Smooth muscle cell (in vitro differentiated cells): ENCODE measurements at regions not wholly inside any gene's neighbourhood (a gene's known extent, or its start where the extent isn't known, plus 50 kb on each side); places are given as distances from the start of the nearest gene placed in this dataset.

ENCODE experiments used
- DNase-seq: peaks from one replicate; lab custom pipeline; 2025; ENCODE audit not compliant: unreplicated experiment; lab: John Stamatoyannopoulos, UW
- H2AFZ ChIP-seq: fragments of 200-600 bp; sonication (generic); 2 replicates; pipeline ENCODE4 v1.6.0; 2016; ENCODE audit warnings: antibody characterized with exemption, low read depth, mild to moderate bottlenecking
- H3F3A ChIP-seq: fragments of 200-600 bp; sonication (generic); 2 replicates; pipeline ENCODE4 v1.6.0; 2017; ENCODE audit warnings: antibody characterized with exemption, low read depth
- H3K27ac ChIP-seq: fragments of 200-600 bp; sonication (generic); 2 replicates; pipeline ENCODE4 v1.5.1; 2016; ENCODE audit warnings: low read depth, mild to moderate bottlenecking
- H3K27me3 ChIP-seq: fragments of 200-600 bp; sonication (generic); 2 replicates; pipeline ENCODE4 v1.6.1; 2016; ENCODE audit warnings: low read depth, mild to moderate bottlenecking
- H3K36me3 ChIP-seq: fragments of 200-600 bp; sonication (generic); 2 replicates; pipeline ENCODE4 v1.5.1; 2016; ENCODE audit warnings: low read depth
- H3K4me1 ChIP-seq: fragments of 200-600 bp; sonication (generic); 2 replicates; pipeline ENCODE4 v1.5.1; 2016; ENCODE audit warnings: low read depth
- H3K4me2 ChIP-seq: fragments of 200-600 bp; sonication (generic); 2 replicates; pipeline ENCODE4 v1.6.0; 2016; ENCODE audit warnings: mild to moderate bottlenecking
- H3K4me3 ChIP-seq: fragments of 200-600 bp; sonication (generic); 2 replicates; pipeline ENCODE4 v1.5.1; 2016; ENCODE audit warnings: mild to moderate bottlenecking
- H3K79me2 ChIP-seq: fragments of 200-600 bp; sonication (generic); 2 replicates; pipeline ENCODE4 v1.6.0; 2016; ENCODE audit warnings: low read depth, mild to moderate bottlenecking
- H3K9ac ChIP-seq: fragments of 200-600 bp; sonication (generic); 2 replicates; pipeline ENCODE4 v1.6.0; 2016; ENCODE audit warnings: low read depth
- H3K9me3 ChIP-seq: fragments of 200-600 bp; sonication (generic); replicated peaks from 2 replicates; pipeline ENCODE4 v1.5.1; 2016; ENCODE audit warnings: low read depth
- H4K20me1 ChIP-seq: fragments of 200-600 bp; sonication (generic); 2 replicates; pipeline ENCODE4 v1.6.0; 2016; ENCODE audit warnings: low read depth
- CTCF ChIP-seq: fragments of 200-600 bp; sonication (generic); IDR thresholded peaks from 2 replicates; pipeline ENCODE4 v1.5.1; 2017; ENCODE audit warnings: borderline replicate concordance, mild to moderate bottlenecking, antibody characterized with exemption; ENCODE audit not compliant: insufficient read depth, poor library complexity, severe bottlenecking
- WGBS: methylation state at CpG from one replicate; pipeline ENCODE4 v1.1.7; 2016; ENCODE audit warnings: low lambda C conversion rate; 5-methylcytosine and 5-hydroxymethylcytosine counted together

- H3K9ac ChIP-seq = no peak overlapping the region
- no peaks in the 10 kb centered on the region for H3K27me3 ChIP-seq
- TF ChIP-seq CTCF = no peak
- no peak overlapping the region for H2AFZ ChIP-seq
- no peaks in the 10 kb centered on the region for H3F3A ChIP-seq
- no peaks in the 10 kb centered on the region for H4K20me1 ChIP-seq
- H3K79me2 ChIP-seq = no peaks in the 10 kb centered on the region
- no peaks in the 10 kb centered on the region for H3K36me3 ChIP-seq
- H3K27ac ChIP-seq = no peak overlapping the region
- H3K4me3 ChIP-seq = no peak overlapping the region
- H3K4me2 ChIP-seq = no peak overlapping the region
- 72% methylated on average over 3 of the region's 3 CpGs for WGBS
- no peaks in the 10 kb centered on the region for H3K4me1 ChIP-seq
- DNase-seq = no peak
- peaks cover 6% of the 10 kb centered on the region for H3K9me3 ChIP-seq
Measured at GRCh38 chr14:45916340-45916953, 663.4 kb upstream of the MIS18BP1 start.

GRCh38 chr14:45907782-45908181 lies 654.8 kb upstream of the MIS18BP1 start:
- Histone ChIP-seq H4K20me1 (no peaks in the 10 kb centered on the region), H3K4me3 (no peak overlapping the region), H3K4me2 (no peak overlapping the region), H2AFZ (no peak overlapping the region), H3K9ac (no peak overlapping the region), H3K27me3 (no peaks in the 10 kb centered on the region), H3K79me2 (no peaks in the 10 kb centered on the region), H3K27ac (no peak overlapping the region), H3K4me1 (no peaks in the 10 kb centered on the region), H3K36me3 (no peaks in the 10 kb centered on the region), H3F3A (no peaks in the 10 kb centered on the region), H3K9me3 (no peaks in the 10 kb centered on the region)
- DNase-seq = no peak
- no peak for TF ChIP-seq CTCF
- WGBS = 68% methylated on average over 1 of the region's 1 CpG

- no peaks in the 10 kb centered on the region for H3K4me1 ChIP-seq
- H2AFZ ChIP-seq = no peak overlapping the region
- no peak overlapping the region for H3K27ac ChIP-seq
- no peaks in the 10 kb centered on the region for H4K20me1 ChIP-seq
- H3K79me2 ChIP-seq = no peaks in the 10 kb centered on the region
- TF ChIP-seq CTCF = no peak
- no peak overlapping the region for H3K4me3 ChIP-seq
- H3K36me3 ChIP-seq = no peaks in the 10 kb centered on the region
- no peak for DNase-seq
- 79% methylated on average over 1 of the region's 1 CpG for WGBS
- H3K27me3 ChIP-seq = no peaks in the 10 kb centered on the region
- no peak overlapping the region for H3K9ac ChIP-seq
- no peak overlapping the region for H3K4me2 ChIP-seq
- H3F3A ChIP-seq = no peaks in the 10 kb centered on the region
- no peaks in the 10 kb centered on the region for H3K9me3 ChIP-seq
Measured at GRCh38 chr14:45906257-45906656, 653.3 kb upstream of the MIS18BP1 start.

- H3K4me2 ChIP-seq = no peak overlapping the region
- H3K79me2 ChIP-seq = no peaks in the 10 kb centered on the region
- H3F3A ChIP-seq = no peaks in the 10 kb centered on the region
- H3K27me3 ChIP-seq = no peaks in the 10 kb centered on the region
- no peaks in the 10 kb centered on the region for H3K36me3 ChIP-seq
- WGBS = 84% methylated on average over 1 of the region's 1 CpG
- H3K4me1 ChIP-seq = no peaks in the 10 kb centered on the region
- no peak overlapping the region for H2AFZ ChIP-seq
- no peak overlapping the region for H3K9ac ChIP-seq
- no peak overlapping the region for H3K4me3 ChIP-seq
- no peak for TF ChIP-seq CTCF
- DNase-seq = no peak
- no peaks in the 10 kb centered on the region for H4K20me1 ChIP-seq
- no peak overlapping the region for H3K27ac ChIP-seq
- H3K9me3 ChIP-seq = no peaks in the 10 kb centered on the region
Measured at GRCh38 chr14:45905672-45906071, 652.7 kb upstream of the MIS18BP1 start.
